Stomach smooth muscle (tissue), 2 donors: ENCODE measurements at regions not wholly inside any gene's neighbourhood (a gene's known extent, or its start where the extent isn't known, plus 50 kb on each side); places are given as distances from the start of the nearest gene placed in this dataset.
"Not testable (repeated sequence)": the region's sequence is repeated elsewhere in the genome, so short reads cannot be mapped to it uniquely, and the experiment has no call there.

Experiments used
- H3K27ac ChIP-seq: one replicate; pipeline ENCODE4 v1.7.0; 2013; ENCODE audit warnings: mild to moderate bottlenecking, low read length, inconsistent platforms
- H3K27me3 ChIP-seq, 2 donors: one replicate each; pipeline ENCODE4 v1.7.0; 2013; ENCODE audit warnings: low read length in 2 of 2; ENCODE audit not compliant: insufficient read depth in 2 of 2, control insufficient read depth in 1 of 2
- H3K36me3 ChIP-seq, 2 donors: one replicate each; pipeline ENCODE4 v1.7.0; 2013; ENCODE audit warnings: low read length in 2 of 2; ENCODE audit not compliant: control insufficient read depth in 2 of 2, insufficient read depth in 2 of 2
- H3K4me1 ChIP-seq: one replicate; pipeline ENCODE4 v1.7.0; 2013; ENCODE audit warnings: low read length; ENCODE audit not compliant: control insufficient read depth, insufficient read depth
- H3K4me3 ChIP-seq, 2 donors: one replicate each; pipeline ENCODE4 v1.7.0; 2013; ENCODE audit warnings: low read length in 2 of 2
- H3K9ac ChIP-seq, 2 donors: one replicate each; pipeline ENCODE4 v1.7.0; 2013; ENCODE audit warnings: low read length in 2 of 2, mild to moderate bottlenecking in 1 of 2
- H3K9me3 ChIP-seq, 2 donors: one replicate each; pipeline ENCODE4 v1.7.0; 2013; ENCODE audit warnings: low read length in 2 of 2; ENCODE audit not compliant: control insufficient read depth in 2 of 2
- donor health status: healthy.
- donor health status: Pancreatic carcinoma.

- peaks cover 0 to 4% of the 10 kb centered on the region in 2 donors for H3K9me3 ChIP-seq
- no peak overlapping the region for H3K4me3 ChIP-seq
- H3K9ac ChIP-seq: no peak overlapping the region
- H3K27me3 ChIP-seq: no peaks in the 10 kb centered on the region
- H3K27ac ChIP-seq: no peak overlapping the region
- no peaks in the 10 kb centered on the region for H3K4me1 ChIP-seq
- H3K36me3 ChIP-seq: no peaks in the 10 kb centered on the region
Observed at GRCh38 chr4:83962492-83962891, 426.6 kb downstream of the GPAT3 start.

GRCh38 chr4:83961575-83961974, 425.7 kb downstream of the GPAT3 start:
- peaks cover 0 to 4% of the 10 kb centered on the region in 2 donors for H3K9me3 ChIP-seq
- no peaks in the 10 kb centered on the region for H3K36me3 ChIP-seq
- no peak overlapping the region for H3K27ac ChIP-seq
- no peaks in the 10 kb centered on the region for H3K27me3 ChIP-seq
- H3K4me3 ChIP-seq: no peak overlapping the region
- H3K4me1 ChIP-seq: no peaks in the 10 kb centered on the region
- no peak overlapping the region for H3K9ac ChIP-seq

GRCh38 chr4:83959160-83959559, 423.3 kb downstream of the GPAT3 start:
- Histone ChIP-seq H3K9me3 (peaks cover 0 to 4% of the 10 kb centered on the region in 2 donors), H3K27ac (no peak overlapping the region), H3K36me3 (no peaks in the 10 kb centered on the region), H3K27me3 (no peaks in the 10 kb centered on the region), H3K4me3 (no peak overlapping the region), H3K4me1 (no peaks in the 10 kb centered on the region), H3K9ac (no peak overlapping the region)

DNA sequence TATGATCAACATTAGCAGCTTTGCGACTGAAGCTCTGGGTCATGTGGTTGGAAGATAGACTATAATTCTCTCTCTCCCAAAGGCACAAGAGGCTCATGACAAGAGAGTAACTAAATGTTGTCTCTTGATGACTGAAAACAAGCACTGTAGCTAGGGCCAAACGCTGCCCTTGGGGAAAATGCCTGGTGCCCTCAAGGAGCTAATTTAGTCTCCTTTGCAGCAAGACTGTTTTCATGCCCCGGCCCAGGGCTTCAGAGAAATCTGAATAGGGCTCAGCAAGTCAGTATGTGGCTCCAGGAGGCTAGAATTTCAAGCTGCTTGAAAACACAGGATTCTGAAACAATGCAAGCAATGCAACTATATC, 411.9 kb downstream of the GPAT3 start:
- no peaks in the 10 kb centered on the region for H3K27me3 ChIP-seq
- no peaks in the 10 kb centered on the region for H3K4me1 ChIP-seq
- no peaks in the 10 kb centered on the region for H3K9me3 ChIP-seq
- no peak overlapping the region for H3K27ac ChIP-seq
- H3K36me3 ChIP-seq: no peaks in the 10 kb centered on the region
- no peak overlapping the region for H3K9ac ChIP-seq
- H3K4me3 ChIP-seq: no peak overlapping the region

DNA sequence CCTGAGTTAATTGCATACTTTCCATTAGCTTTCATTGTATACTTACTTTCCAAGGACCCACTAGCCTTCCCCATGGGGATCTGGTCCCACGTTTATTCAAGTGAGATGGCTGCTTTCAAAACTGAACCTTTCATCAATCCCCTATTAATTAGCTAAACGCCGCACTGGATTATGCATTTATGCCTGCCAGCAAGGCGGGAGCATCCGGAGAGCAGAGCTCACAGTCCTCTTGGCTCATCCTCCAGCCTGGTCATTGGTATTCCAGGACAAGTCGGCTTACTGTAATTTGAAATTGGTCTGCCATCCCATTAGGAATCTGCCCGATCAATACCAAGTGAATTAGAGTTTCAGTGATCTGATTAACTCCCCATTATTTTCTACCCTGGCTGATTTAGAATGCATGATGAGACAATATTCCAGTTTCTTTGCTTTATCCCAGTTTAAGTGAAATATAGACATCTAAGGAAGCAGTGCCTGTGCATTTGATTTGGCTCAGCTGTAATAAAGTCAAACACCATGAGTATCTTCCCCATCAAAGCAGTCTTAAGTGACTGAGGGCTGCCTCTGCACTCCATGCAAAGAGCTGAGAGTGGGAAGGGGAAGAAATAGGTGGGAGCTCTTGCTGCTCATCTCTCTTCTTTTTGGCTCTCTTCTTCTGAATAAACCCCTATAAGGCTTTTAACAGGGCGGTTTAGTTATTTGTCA, 411.4 kb downstream of the GPAT3 start:
- no peak overlapping the region for H3K4me3 ChIP-seq
- no peaks in the 10 kb centered on the region for H3K36me3 ChIP-seq
- no peaks in the 10 kb centered on the region for H3K9me3 ChIP-seq
- no peaks in the 10 kb centered on the region for H3K27me3 ChIP-seq
- no peak overlapping the region for H3K27ac ChIP-seq
- H3K9ac ChIP-seq: no peak overlapping the region
- no peaks in the 10 kb centered on the region for H3K4me1 ChIP-seq

- H3K4me3 ChIP-seq, H3K9ac ChIP-seq: not testable (repeated sequence)
Observed at GRCh38 chr4:83943691-83944090, 407.8 kb downstream of the GPAT3 start.

GRCh38 chr4:83932750-83933391, 397.0 kb downstream of the GPAT3 start:
- no peaks in the 10 kb centered on the region for H3K4me1 ChIP-seq
- no peak overlapping the region for H3K4me3 ChIP-seq
- no peak overlapping the region for H3K9ac ChIP-seq
- H3K9me3 ChIP-seq: no peaks in the 10 kb centered on the region
- H3K27ac ChIP-seq: no peak overlapping the region
- H3K36me3 ChIP-seq: no peaks in the 10 kb centered on the region
- no peaks in the 10 kb centered on the region for H3K27me3 ChIP-seq

More at GRCh38 chr4:83943691-83944090, 407.8 kb downstream of the GPAT3 start:
- not testable (repeated sequence) for H3K4me1 ChIP-seq, H3K27me3 ChIP-seq, H3K9me3 ChIP-seq, H3K36me3 ChIP-seq, H3K27ac ChIP-seq

DNA sequence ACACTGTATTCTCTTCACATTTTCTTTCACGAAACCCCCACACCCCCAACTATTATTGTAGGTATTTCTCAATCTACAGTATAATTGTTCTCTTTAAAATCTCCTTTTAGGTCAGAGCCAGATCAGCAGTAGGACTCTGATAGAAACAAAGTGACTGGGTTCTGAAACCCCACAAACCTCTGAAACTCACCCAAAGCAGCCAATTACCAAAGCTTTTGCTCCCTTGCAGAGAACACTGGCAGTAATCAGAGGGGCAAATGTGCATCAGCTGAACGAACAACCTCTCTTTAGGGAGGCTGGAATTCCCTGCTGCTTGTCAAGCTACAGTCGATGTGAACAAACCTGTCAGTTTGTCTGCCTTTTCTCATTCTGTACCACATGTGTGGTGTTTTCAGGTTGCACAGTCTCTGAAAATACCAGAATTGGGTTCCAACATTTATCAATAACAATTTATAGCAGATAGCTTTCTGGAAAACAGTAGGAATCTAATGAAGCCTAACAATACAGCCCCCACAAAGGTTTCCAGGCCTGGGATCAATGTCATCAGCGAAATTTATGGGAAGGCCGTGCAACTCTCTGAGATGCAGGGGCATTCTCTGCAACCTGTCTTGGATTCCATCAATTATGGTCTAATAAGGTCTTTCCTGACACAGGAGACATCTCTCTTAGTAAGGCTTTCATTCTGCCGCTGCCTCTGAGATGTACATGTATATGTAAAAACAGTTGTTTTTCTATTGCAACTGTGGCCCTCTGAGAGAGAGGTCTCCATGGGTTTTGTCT, 395.9 kb downstream of the GPAT3 start:
- Histone ChIP-seq H3K4me3 (no peak overlapping the region), H3K9ac (no peak overlapping the region), H3K9me3 (no peaks in the 10 kb centered on the region), H3K36me3 (no peaks in the 10 kb centered on the region), H3K27ac (no peak overlapping the region), H3K4me1 (no peaks in the 10 kb centered on the region), H3K27me3 (no peaks in the 10 kb centered on the region)

GRCh38 chr4:83929550-83929949, 393.6 kb downstream of the GPAT3 start:
- H3K27me3 ChIP-seq: no peaks in the 10 kb centered on the region
- no peaks in the 10 kb centered on the region for H3K4me1 ChIP-seq

GRCh38 chr4:83926950-83927349, 391.0 kb downstream of the GPAT3 start:
- Histone ChIP-seq H3K27ac (no peak overlapping the region), H3K4me1 (no peaks in the 10 kb centered on the region), H3K27me3 (no peaks in the 10 kb centered on the region), H3K4me3 (no peak overlapping the region), H3K9ac (no peak overlapping the region), H3K9me3 (no peaks in the 10 kb centered on the region), H3K36me3 (no peaks in the 10 kb centered on the region)

More at GRCh38 chr4:83929550-83929949, 393.6 kb downstream of the GPAT3 start:
- Histone ChIP-seq H3K4me3 (no peak overlapping the region), H3K9me3 (no peaks in the 10 kb centered on the region), H3K9ac (no peak overlapping the region), H3K36me3 (no peaks in the 10 kb centered on the region), H3K27ac (no peak overlapping the region)

GRCh38 chr4:83923341-83923740, 387.4 kb downstream of the GPAT3 start:
- H3K36me3 ChIP-seq: no peaks in the 10 kb centered on the region
- H3K9me3 ChIP-seq: no peaks in the 10 kb centered on the region
- H3K27ac ChIP-seq: no peak overlapping the region
- no peaks in the 10 kb centered on the region for H3K4me1 ChIP-seq
- no peak overlapping the region for H3K9ac ChIP-seq
- H3K4me3 ChIP-seq: no peak overlapping the region
- H3K27me3 ChIP-seq: no peaks in the 10 kb centered on the region
